ENCODE measurements at regions not wholly inside any gene's neighbourhood (a gene's known extent, or its start where the extent isn't known, plus 50 kb on each side); places are given as distances from the start of the nearest gene placed in this dataset.

DNA sequence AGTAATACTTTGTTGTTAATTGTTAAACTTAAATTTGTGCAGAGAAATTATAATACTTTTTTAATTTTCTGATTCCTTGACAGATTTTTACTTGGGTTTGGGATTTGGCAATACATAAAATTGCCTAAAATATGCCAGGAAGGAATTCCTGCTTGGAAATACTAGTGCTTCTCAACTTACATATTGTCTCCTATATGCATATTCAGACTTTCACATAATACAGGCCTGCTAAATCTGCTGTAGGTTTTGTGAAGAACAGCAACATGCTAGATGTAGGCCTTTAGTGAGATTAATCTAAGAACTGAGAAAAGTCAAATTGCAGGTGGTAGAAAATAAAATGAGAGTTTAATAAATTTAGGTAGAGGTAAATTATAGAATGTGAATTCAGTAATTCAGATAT is 468.5 kb upstream of the MIS18BP1 start:
- DNase-seq (ENCODE audit: low spot score): no peak
- no peaks in the 10 kb centered on the region for H3K4me1 Mint-ChIP-seq

More for the DNA sequence above, 468.5 kb upstream of the MIS18BP1 start:
- no peaks in the 10 kb centered on the region for H3K36me3 Mint-ChIP-seq (ENCODE audit: low read depth)
- ATAC-seq: no peak
- no peak overlapping the region for H2AFZ ChIP-seq
- no peaks in the 10 kb centered on the region for H3K9me2 ChIP-seq (ENCODE audit: insufficient read depth)
- no peaks in the 10 kb centered on the region for H3K9me3 Mint-ChIP-seq
- no peak overlapping the region for H3K4me3 Mint-ChIP-seq
- no peaks in the 10 kb centered on the region for H4K20me1 ChIP-seq (replicated peaks; ENCODE audit: insufficient read depth)
- H3K4me3 ChIP-seq: no peak overlapping the region
- no peaks in the 10 kb centered on the region for H3K36me3 ChIP-seq (ENCODE audit: insufficient read depth)
- TF ChIP-seq ZNF331 (CRISPR knock-in tag; IDR thresholded peaks at IDR 0.05; ENCODE audit: low read depth) (no peak), ZNF114 (CRISPR knock-in tag; IDR thresholded peaks at IDR 0.05) (no peak), NANOG (IDR thresholded peaks at IDR 0.05; ENCODE audit: borderline replicate concordance) (no peak), CREB1 (CRISPR knock-in tag; IDR thresholded peaks at IDR 0.05; ENCODE audit: low read depth) (no peak)
- TF ChIP-seq, protein P1, sequence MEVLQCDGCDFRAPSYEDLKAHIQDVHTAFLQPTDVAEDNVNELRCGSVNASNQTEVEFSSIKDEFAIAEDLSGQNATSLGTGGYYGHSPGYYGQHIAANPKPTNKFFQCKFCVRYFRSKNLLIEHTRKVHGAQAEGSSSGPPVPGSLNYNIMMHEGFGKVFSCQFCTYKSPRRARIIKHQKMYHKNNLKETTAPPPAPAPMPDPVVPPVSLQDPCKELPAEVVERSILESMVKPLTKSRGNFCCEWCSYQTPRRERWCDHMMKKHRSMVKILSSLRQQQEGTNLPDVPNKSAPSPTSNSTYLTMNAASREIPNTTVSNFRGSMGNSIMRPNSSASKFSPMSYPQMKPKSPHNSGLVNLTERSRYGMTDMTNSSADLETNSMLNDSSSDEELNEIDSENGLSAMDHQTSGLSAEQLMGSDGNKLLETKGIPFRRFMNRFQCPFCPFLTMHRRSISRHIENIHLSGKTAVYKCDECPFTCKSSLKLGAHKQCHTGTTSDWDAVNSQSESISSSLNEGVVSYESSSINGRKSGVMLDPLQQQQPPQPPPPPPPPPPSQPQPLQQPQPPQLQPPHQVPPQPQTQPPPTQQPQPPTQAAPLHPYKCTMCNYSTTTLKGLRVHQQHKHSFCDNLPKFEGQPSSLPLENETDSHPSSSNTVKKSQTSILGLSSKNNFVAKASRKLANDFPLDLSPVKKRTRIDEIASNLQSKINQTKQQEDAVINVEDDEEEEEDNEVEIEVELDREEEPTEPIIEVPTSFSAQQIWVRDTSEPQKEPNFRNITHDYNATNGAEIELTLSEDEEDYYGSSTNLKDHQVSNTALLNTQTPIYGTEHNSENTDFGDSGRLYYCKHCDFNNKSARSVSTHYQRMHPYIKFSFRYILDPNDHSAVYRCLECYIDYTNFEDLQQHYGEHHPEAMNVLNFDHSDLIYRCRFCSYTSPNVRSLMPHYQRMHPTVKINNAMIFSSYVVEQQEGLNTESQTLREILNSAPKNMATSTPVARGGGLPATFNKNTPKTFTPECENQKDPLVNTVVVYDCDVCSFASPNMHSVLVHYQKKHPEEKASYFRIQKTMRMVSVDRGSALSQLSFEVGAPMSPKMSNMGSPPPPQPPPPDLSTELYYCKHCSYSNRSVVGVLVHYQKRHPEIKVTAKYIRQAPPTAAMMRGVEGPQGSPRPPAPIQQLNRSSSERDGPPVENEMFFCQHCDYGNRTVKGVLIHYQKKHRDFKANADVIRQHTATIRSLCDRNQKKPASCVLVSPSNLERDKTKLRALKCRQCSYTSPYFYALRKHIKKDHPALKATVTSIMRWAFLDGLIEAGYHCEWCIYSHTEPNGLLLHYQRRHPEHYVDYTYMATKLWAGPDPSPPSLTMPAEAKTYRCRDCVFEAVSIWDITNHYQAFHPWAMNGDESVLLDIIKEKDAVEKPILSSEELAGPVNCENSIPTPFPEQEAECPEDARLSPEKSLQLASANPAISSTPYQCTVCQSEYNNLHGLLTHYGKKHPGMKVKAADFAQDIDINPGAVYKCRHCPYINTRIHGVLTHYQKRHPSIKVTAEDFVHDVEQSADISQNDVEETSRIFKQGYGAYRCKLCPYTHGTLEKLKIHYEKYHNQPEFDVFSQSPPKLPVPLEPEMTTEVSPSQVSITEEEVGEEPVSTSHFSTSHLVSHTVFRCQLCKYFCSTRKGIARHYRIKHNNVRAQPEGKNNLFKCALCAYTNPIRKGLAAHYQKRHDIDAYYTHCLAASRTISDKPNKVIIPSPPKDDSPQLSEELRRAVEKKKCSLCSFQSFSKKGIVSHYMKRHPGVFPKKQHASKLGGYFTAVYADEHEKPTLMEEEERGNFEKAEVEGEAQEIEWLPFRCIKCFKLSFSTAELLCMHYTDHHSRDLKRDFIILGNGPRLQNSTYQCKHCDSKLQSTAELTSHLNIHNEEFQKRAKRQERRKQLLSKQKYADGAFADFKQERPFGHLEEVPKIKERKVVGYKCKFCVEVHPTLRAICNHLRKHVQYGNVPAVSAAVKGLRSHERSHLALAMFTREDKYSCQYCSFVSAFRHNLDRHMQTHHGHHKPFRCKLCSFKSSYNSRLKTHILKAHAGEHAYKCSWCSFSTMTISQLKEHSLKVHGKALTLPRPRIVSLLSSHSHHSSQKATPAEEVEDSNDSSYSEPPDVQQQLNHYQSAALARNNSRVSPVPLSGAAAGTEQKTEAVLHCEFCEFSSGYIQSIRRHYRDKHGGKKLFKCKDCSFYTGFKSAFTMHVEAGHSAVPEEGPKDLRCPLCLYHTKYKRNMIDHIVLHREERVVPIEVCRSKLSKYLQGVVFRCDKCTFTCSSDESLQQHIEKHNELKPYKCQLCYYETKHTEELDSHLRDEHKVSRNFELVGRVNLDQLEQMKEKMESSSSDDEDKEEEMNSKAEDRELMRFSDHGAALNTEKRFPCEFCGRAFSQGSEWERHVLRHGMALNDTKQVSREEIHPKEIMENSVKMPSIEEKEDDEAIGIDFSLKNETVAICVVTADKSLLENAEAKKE (CRISPR knock-in tag; IDR thresholded peaks at IDR 0.05): no peak
- no peak overlapping the region for H3K27ac Mint-ChIP-seq
- no peak overlapping the region for H3K4me2 ChIP-seq
- H3K27me3 Mint-ChIP-seq (ENCODE audit: insufficient read depth, low read depth, poor library complexity): peaks cover 3% of the 10 kb centered on the region
- H3K27me3 ChIP-seq (ENCODE audit: insufficient read depth): no peaks in the 10 kb centered on the region
- no peaks in the 10 kb centered on the region for H3F3A ChIP-seq (replicated peaks; ENCODE audit: low read depth)
- H3K79me2 ChIP-seq (replicated peaks; ENCODE audit: insufficient read depth): no peaks in the 10 kb centered on the region
- no peaks in the 10 kb centered on the region for H3K4me1 ChIP-seq (ENCODE audit: insufficient read depth)
- no peak overlapping the region for H3K27ac ChIP-seq (ENCODE audit: low read depth)

Measured in GM23338 (cell line).